Osteocyte (in vitro differentiated cells): ENCODE measurements at regions not wholly inside any gene's neighbourhood (a gene's known extent, or its start where the extent isn't known, plus 50 kb on each side); places are given as distances from the start of the nearest gene placed in this dataset.

Source experiments
- DNase-seq: peaks from one replicate; pipeline ENCODE4 v3.0.0; 2021; ENCODE audit warnings: mixed read lengths; ENCODE audit not compliant: unreplicated experiment; ENCODE audit errors: extremely low spot score
- H3K27ac Mint-ChIP-seq: one replicate; pipeline ENCODE4 v1.8.0; 2021; ENCODE audit warnings: mild to moderate bottlenecking, mixed read lengths; ENCODE audit not compliant: unreplicated experiment
- H3K27me3 Mint-ChIP-seq: one replicate; pipeline ENCODE4 v1.8.0; 2021; ENCODE audit warnings: mixed read lengths; ENCODE audit not compliant: unreplicated experiment
- H3K36me3 Mint-ChIP-seq: one replicate; pipeline ENCODE4 v1.8.0; 2021; ENCODE audit warnings: mixed read lengths; ENCODE audit not compliant: unreplicated experiment
- H3K4me1 Mint-ChIP-seq: one replicate; pipeline ENCODE4 v1.8.0; 2021; ENCODE audit warnings: mixed read lengths; ENCODE audit not compliant: unreplicated experiment
- H3K4me3 Mint-ChIP-seq: one replicate; pipeline ENCODE4 v1.8.0; 2021; ENCODE audit warnings: mild to moderate bottlenecking, moderate library complexity, mixed read lengths; ENCODE audit not compliant: unreplicated experiment
- H3K9me3 Mint-ChIP-seq: one replicate; pipeline ENCODE4 v1.8.0; 2021; ENCODE audit warnings: mixed read lengths; ENCODE audit not compliant: unreplicated experiment
- TF ChIP-seq, protein P1 (sequence below): fragments of 200-600 bp; sonication (generic); IDR thresholded peaks from 2 replicates; pipeline ENCODE4 v1.5.0; 2021; ENCODE audit warnings: antibody characterized with exemption, mild to moderate bottlenecking, moderate library complexity

DNA sequence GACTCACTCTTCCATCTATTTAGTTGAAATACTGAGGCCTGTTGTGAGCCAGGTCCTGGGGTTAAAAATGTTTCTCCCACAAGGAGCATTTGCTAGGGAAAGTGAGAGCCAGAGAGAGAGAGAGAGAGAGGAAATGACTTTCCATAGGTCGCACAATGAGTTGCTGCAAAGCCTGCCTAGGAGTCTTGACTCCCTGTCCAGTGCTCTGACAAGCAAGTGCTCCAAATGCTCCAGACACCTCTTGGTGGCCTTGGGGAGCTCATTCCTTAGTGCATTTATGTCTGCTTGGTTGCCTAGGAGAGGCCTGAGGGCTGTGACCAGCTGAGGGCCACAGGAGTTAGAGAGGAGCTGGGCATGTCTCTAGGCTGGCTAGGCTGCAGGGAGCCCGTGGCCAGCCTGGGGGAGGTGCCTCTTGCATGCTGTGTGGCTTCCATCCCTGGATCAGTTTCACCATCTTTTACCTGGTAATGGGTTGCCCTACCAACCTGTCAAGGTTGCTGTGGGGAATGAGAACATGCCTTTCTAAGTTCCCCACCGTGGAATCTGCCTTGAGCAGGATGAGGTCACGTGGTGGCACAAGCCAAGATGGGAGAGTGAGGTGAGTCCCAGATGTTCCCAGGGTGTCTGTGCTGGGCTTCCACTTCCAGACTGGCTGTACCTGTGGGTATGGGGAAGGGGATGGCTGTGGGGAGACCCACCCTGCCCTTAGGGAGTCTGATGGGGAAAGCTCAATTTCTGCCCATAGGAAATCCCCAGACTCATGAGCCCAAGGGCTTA lies 105.0 kb downstream of the VEGFA start:
- H3K27ac Mint-ChIP-seq, result no peak overlapping the region
- no peak overlapping the region for H3K4me3 Mint-ChIP-seq
- peaks cover 7% of the 10 kb centered on the region for H3K4me1 Mint-ChIP-seq
- no peak for DNase-seq
- TF ChIP-seq, protein P1, sequence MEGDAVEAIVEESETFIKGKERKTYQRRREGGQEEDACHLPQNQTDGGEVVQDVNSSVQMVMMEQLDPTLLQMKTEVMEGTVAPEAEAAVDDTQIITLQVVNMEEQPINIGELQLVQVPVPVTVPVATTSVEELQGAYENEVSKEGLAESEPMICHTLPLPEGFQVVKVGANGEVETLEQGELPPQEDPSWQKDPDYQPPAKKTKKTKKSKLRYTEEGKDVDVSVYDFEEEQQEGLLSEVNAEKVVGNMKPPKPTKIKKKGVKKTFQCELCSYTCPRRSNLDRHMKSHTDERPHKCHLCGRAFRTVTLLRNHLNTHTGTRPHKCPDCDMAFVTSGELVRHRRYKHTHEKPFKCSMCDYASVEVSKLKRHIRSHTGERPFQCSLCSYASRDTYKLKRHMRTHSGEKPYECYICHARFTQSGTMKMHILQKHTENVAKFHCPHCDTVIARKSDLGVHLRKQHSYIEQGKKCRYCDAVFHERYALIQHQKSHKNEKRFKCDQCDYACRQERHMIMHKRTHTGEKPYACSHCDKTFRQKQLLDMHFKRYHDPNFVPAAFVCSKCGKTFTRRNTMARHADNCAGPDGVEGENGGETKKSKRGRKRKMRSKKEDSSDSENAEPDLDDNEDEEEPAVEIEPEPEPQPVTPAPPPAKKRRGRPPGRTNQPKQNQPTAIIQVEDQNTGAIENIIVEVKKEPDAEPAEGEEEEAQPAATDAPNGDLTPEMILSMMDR, result no peak
- no peaks in the 10 kb centered on the region for H3K9me3 Mint-ChIP-seq
- H3K36me3 Mint-ChIP-seq, result no peaks in the 10 kb centered on the region
- peaks cover 27% of the 10 kb centered on the region for H3K27me3 Mint-ChIP-seq

DNA sequence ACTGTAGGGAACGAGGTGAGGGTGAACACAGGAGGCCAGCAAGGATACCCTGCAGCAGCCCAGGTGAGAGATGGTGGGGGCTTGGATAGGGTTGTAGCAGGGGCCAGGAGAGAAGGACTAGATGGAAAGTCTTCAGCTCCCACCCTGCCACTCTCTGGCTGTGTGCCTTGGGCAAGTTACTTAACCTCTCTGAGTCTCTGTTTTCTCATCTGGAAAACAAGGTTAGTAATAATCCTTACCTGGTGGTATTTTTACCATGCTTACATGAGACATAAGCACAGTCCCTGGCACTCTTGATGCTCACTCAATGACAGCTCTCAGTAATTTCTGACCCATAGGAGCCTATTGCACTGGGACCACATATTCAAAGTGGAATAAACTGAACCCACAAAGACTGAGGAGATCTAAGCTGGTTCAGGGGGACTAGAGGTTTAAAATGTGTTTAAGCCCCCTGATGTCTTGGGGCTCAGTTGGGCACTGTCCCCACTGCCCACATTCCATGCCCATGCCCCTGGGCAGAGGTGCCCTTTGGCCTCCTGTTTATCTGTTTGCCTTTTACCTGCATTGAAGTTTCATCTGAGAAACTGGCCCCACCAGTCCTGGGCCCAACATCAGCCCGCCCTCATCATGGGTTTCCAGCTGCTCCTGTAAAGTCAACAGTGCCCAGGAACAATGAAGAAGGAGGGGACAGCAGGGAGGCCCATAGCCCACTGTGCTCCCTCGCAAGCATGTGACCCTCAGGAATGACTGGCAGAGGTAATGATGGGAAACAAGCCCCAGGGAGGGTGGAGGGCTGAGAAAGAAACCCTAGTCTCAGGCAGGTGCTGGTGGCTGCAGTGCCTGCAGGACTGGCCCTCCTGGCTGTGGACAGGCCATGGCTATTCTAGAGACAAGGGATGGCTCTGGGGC lies 104.0 kb downstream of the VEGFA start:
- no peak overlapping the region for H3K4me3 Mint-ChIP-seq
- no peaks in the 10 kb centered on the region for H3K36me3 Mint-ChIP-seq
- peaks cover 7% of the 10 kb centered on the region for H3K4me1 Mint-ChIP-seq
- H3K27me3 Mint-ChIP-seq, result peaks cover 27% of the 10 kb centered on the region
- no peaks in the 10 kb centered on the region for H3K9me3 Mint-ChIP-seq
- DNase-seq, result no peak
- H3K27ac Mint-ChIP-seq, result no peak overlapping the region
- TF ChIP-seq, protein P1, result no peak

DNA sequence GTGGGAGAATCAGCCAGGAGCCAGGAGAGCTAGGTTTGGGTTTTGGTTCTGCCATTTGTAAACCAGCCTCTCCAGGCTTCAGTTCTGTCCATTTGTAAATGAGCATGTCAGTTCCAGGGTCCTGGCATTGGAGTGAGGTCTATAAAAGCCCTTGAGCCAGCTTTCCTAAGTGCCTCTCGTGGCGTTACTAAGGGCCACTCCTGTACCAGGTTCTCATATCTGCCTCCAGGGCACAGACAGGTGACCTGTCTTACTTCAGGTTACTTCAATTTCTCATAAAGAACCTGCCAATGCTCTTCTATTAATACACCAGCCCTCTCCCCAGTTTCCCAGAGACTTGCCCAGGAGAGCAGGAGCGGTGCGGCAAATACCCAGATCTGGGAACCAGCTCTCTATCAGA lies 101.9 kb downstream of the VEGFA start:
- TF ChIP-seq, protein P1, result no peak
- no peaks in the 10 kb centered on the region for H3K36me3 Mint-ChIP-seq
- no peaks in the 10 kb centered on the region for H3K4me1 Mint-ChIP-seq
- no peak overlapping the region for H3K27ac Mint-ChIP-seq
- H3K9me3 Mint-ChIP-seq, result no peaks in the 10 kb centered on the region
- DNase-seq, result no peak
- H3K27me3 Mint-ChIP-seq, result peaks cover 32% of the 10 kb centered on the region
- H3K4me3 Mint-ChIP-seq, result no peak overlapping the region

- TF ChIP-seq, protein P1, result no peak
- no peak overlapping the region for H3K4me3 Mint-ChIP-seq
- no peaks in the 10 kb centered on the region for H3K9me3 Mint-ChIP-seq
- no peak for DNase-seq
- peaks cover 32% of the 10 kb centered on the region for H3K27me3 Mint-ChIP-seq
- H3K4me1 Mint-ChIP-seq, result no peaks in the 10 kb centered on the region
- H3K27ac Mint-ChIP-seq, result no peak overlapping the region
- no peaks in the 10 kb centered on the region for H3K36me3 Mint-ChIP-seq
Measured at GRCh38 chr6:43871284-43871683, 101.3 kb downstream of the VEGFA start.

DNA sequence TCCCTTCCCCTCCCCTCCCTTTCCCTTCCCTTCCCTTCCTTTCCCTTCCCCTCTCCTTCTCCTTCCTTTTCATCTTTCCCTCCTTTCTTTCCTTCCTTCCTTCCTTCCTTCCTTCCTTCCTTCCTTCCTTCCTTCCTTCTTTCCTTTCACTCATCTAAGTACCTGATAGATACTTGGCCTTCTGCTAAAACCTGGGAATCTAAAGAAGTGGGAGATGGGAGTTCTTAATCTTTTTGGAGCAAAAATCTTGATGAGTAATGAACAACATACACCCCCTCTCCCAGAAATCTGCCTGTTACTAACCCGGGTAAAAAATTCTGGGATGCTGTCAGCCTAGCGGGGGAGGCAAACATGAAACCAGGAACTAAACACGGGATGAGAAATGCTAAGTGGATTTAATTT lies 100.7 kb downstream of the VEGFA start:
- no peaks in the 10 kb centered on the region for H3K4me1 Mint-ChIP-seq
- H3K4me3 Mint-ChIP-seq, result no peak overlapping the region
- H3K36me3 Mint-ChIP-seq, result no peaks in the 10 kb centered on the region
- TF ChIP-seq, protein P1, result no peak
- H3K27ac Mint-ChIP-seq, result no peak overlapping the region
- DNase-seq, result no peak
- no peaks in the 10 kb centered on the region for H3K9me3 Mint-ChIP-seq
- peaks cover 32% of the 10 kb centered on the region for H3K27me3 Mint-ChIP-seq
